ENCODE measurements at regions not wholly inside any gene's neighbourhood (a gene's known extent, or its start where the extent isn't known, plus 50 kb on each side); places are given as distances from the start of the nearest gene placed in this dataset.

- intact Hi-C loops (cut with DNase I) = loop anchor here in 1 of 10 donors (5.0 kb wide), 1 partner anchor 305 kb away; no protein-coding TSS in a partner anchor
- H3K9me3 ChIP-seq = no peaks in the 10 kb centered on the region
- H3K4me1 ChIP-seq = peaks cover 0 to 3% (median 0%) of the 10 kb centered on the region in 9 donors
- H3K27me3 ChIP-seq = no peaks in the 10 kb centered on the region
- WGBS, 2 donors = 87 to 96% methylated on average over 1 of the region's 1 CpG
- TF ChIP-seq CTCF (IDR thresholded peaks at IDR 0.05) = no peak
- H3K4me3 ChIP-seq = no peak overlapping the region
- no peak for ATAC-seq
- no peak for DNase-seq
- H3K36me3 ChIP-seq = no peaks in the 10 kb centered on the region
- H3K27ac ChIP-seq = no peak overlapping the region
Measured at GRCh38 chr6:113376847-113377165, 480.3 kb upstream of the MARCKS start.

DNA sequence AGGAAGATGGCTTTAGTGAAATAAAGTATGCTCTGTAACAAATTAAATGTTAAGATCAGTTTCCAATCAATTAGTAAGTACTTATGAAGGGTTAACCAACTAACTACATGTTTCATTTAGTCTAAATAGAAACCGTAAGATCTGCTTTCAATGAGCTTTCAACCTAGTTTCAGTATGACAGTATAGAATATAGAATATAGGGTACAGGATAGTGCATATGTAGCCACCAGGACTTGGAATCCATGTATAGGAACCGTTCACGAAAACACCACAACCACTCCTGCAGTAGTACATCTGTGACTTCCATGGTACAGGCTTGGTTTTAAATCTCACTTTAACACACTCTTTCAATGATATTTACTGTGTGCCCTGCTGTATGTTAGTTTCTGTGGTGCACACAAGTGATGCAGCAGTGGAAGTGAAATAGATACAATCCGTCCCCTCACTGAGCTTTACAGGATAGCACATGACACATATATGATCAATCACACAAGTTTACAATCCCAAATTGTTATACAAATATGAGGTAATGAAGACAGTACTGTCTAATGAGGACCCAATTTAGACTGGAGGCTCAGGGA, 479.7 kb upstream of the MARCKS start:
- Histone ChIP-seq H3K4me3 (no peak overlapping the region), H3K9me3 (no peaks in the 10 kb centered on the region), H3K27me3 (no peaks in the 10 kb centered on the region), H3K4me1 (peaks cover 0 to 9% (median 0%) of the 10 kb centered on the region in 9 donors), H3K36me3 (no peaks in the 10 kb centered on the region), H3K27ac (no peak overlapping the region)
- intact Hi-C loops (cut with DNase I) = loop anchor here in 1 of 10 donors (5.0 kb wide), 1 partner anchor 305 kb away; no protein-coding TSS in a partner anchor
- DNase-seq (no peak), ATAC-seq (no peak)
- no peak for TF ChIP-seq CTCF (IDR thresholded peaks at IDR 0.05)
- 95 to 97% methylated on average over 4 of the region's 4 CpGs for WGBS, 2 donors

DNA sequence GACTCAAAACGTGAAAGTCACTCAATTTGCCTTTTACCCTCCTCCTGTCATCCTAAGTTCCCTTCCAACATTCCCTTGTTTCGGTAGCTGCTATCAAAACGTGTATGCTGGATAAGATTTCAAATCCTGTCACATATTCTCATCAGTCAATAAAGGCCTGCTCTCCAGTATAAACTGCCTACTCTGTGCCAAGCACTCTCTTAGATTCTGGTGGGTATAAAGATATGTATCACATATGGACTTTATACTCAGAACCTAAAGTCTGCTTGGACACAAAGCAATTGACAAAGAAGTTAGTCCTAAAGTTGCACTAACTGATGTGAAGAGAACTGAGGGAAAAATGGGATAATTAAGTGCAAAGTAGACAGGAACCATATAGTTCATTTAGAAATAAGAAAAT, 476.6 kb upstream of the MARCKS start:
- Histone ChIP-seq H3K36me3 (no peaks in the 10 kb centered on the region), H3K9me3 (no peaks in the 10 kb centered on the region), H3K4me1 (peaks cover 0 to 9% (median 0%) of the 10 kb centered on the region in 9 donors), H3K27me3 (no peaks in the 10 kb centered on the region), H3K4me3 (no peak overlapping the region), H3K27ac (no peak overlapping the region)
- ATAC-seq (no peak), DNase-seq (no peak)
- 56 to 82% methylated on average over 3 of the region's 3 CpGs for WGBS, 2 donors
- intact Hi-C loops (cut with DNase I) = no loop called here
- no peak for TF ChIP-seq CTCF (IDR thresholded peaks at IDR 0.05)

- Histone ChIP-seq H3K4me3 (no peak overlapping the region), H3K9me3 (no peaks in the 10 kb centered on the region), H3K27ac (no peak overlapping the region), H3K4me1 (peaks cover 0 to 9% (median 0%) of the 10 kb centered on the region in 9 donors), H3K27me3 (no peaks in the 10 kb centered on the region), H3K36me3 (no peaks in the 10 kb centered on the region)
- DNase-seq (no peak), ATAC-seq (no peak)
- intact Hi-C loops (cut with DNase I) = no loop called here
- TF ChIP-seq CTCF (IDR thresholded peaks at IDR 0.05) = no peak
Measured at GRCh38 chr6:113381232-113381631, 475.9 kb upstream of the MARCKS start.
